Mesendoderm (in vitro differentiated cells): ENCODE measurements at regions not wholly inside any gene's neighbourhood (a gene's known extent, or its start where the extent isn't known, plus 50 kb on each side); places are given as distances from the start of the nearest gene placed in this dataset.

Experiments used
- DNase-seq: peaks from one replicate; pipeline ENCODE4 v3.0.0; 2013
- H2AK5ac ChIP-seq: 2 replicates; pipeline ENCODE4 v1.6.1; 2013; ENCODE audit warnings: low read length, inconsistent platforms
- H2BK120ac ChIP-seq: 2 replicates; pipeline ENCODE4 v1.6.1; 2013; ENCODE audit warnings: low read depth, mild to moderate bottlenecking, low read length, moderate library complexity, mixed read lengths
- H2BK15ac ChIP-seq: replicated peaks from 2 replicates; pipeline ENCODE4 v1.6.1; 2013; ENCODE audit warnings: low read depth, mild to moderate bottlenecking, moderate library complexity
- H2BK5ac ChIP-seq: 2 replicates; pipeline ENCODE4 v1.6.1; 2013; ENCODE audit warnings: low read length, inconsistent platforms
- H3K18ac ChIP-seq: 2 replicates; pipeline ENCODE4 v1.6.1; 2013; ENCODE audit warnings: mild to moderate bottlenecking, low read length, mixed read lengths
- H3K23ac ChIP-seq: one replicate; pipeline ENCODE4 v1.6.1; 2013; ENCODE audit warnings: low read length
- H3K27ac ChIP-seq: 2 replicates; pipeline ENCODE4 v1.5.1; 2013; ENCODE audit warnings: low read depth, mild to moderate bottlenecking, inconsistent platforms, low read length, moderate library complexity
- H3K27me3 ChIP-seq: 2 replicates; pipeline ENCODE4 v1.6.1; 2013; ENCODE audit warnings: low read length, control low read depth, mild to moderate bottlenecking, inconsistent platforms; ENCODE audit not compliant: insufficient read depth, poor library complexity
- H3K36me3 ChIP-seq: 2 replicates; pipeline ENCODE4 v1.6.1; 2013; ENCODE audit warnings: low read length, inconsistent platforms; ENCODE audit not compliant: control insufficient read depth, insufficient read depth
- H3K4ac ChIP-seq: one replicate; pipeline ENCODE4 v1.6.1; 2013; ENCODE audit warnings: low read depth, mild to moderate bottlenecking, low read length, moderate library complexity
- H3K4me1 ChIP-seq: 2 replicates; pipeline ENCODE4 v1.6.1; 2013; ENCODE audit warnings: low read depth, low read length, inconsistent platforms; ENCODE audit not compliant: control insufficient read depth
- H3K4me2 ChIP-seq: 2 replicates; pipeline ENCODE4 v1.6.1; 2013; ENCODE audit warnings: low read length
- H3K4me3 ChIP-seq: 2 replicates; pipeline ENCODE4 v1.5.1; 2013; ENCODE audit warnings: mild to moderate bottlenecking, low read length
- H3K56ac ChIP-seq: one replicate; pipeline ENCODE4 v1.6.1; 2013; ENCODE audit warnings: low read length
- H3K79me1 ChIP-seq: 2 replicates; pipeline ENCODE4 v1.6.1; 2013; ENCODE audit warnings: low read length, inconsistent platforms
- H3K79me2 ChIP-seq: 2 replicates; pipeline ENCODE4 v1.6.1; 2013; ENCODE audit warnings: mild to moderate bottlenecking, low read length; ENCODE audit not compliant: control insufficient read depth, insufficient read depth
- H3K9ac ChIP-seq: 2 replicates; pipeline ENCODE4 v1.6.1; 2013; ENCODE audit warnings: low read length, inconsistent platforms
- H4K5ac ChIP-seq: one replicate; pipeline ENCODE4 v1.6.1; 2013; ENCODE audit warnings: low read length
- H4K8ac ChIP-seq: one replicate; pipeline ENCODE4 v1.6.1; 2013; ENCODE audit warnings: low read depth, mild to moderate bottlenecking, control low read depth, low read length, moderate library complexity
- WGBS: extraction: QIAGEN DNeasy Blood & Tissue Kit; methylation state at CpG from one replicate; pipeline ENCODE4 v1.1.7; 2013; ENCODE audit warnings: low lambda C conversion rate, missing lambda C conversion rate; ENCODE audit not compliant: insufficient coverage; ENCODE audit errors: extremely low coverage; 5-methylcytosine and 5-hydroxymethylcytosine counted together

- Histone ChIP-seq H3K79me2 (no peaks in the 10 kb centered on the region), H4K8ac (no peak overlapping the region), H3K56ac (no peak overlapping the region), H2BK120ac (no peak overlapping the region), H3K4me2 (no peak overlapping the region), H3K23ac (no peak overlapping the region), H3K4ac (no peak overlapping the region), H3K27me3 (no peaks in the 10 kb centered on the region), H2BK15ac (no peak overlapping the region), H3K4me3 (no peak overlapping the region), H2AK5ac (no peak overlapping the region), H3K9ac (no peak overlapping the region), H3K4me1 (no peaks in the 10 kb centered on the region), H3K36me3 (no peaks in the 10 kb centered on the region), H3K18ac (no peak overlapping the region), H3K27ac (no peak overlapping the region), H3K79me1 (no peaks in the 10 kb centered on the region), H2BK5ac (no peak overlapping the region), H4K5ac (no peak overlapping the region)
- WGBS: no CpG with 5 or more reads among the region's 7 CpGs
- peak; percentile 45 for DNase-seq
Observed at GRCh38 chr6:4486568-4487315, 289.5 kb upstream of the CDYL start.

GRCh38 chr6:4485735-4486134 is 290.5 kb upstream of the CDYL start:
- Histone ChIP-seq H3K79me2 (no peaks in the 10 kb centered on the region), H3K27ac (no peak overlapping the region)
- no CpG with 5 or more reads among the region's 5 CpGs for WGBS

DNA sequence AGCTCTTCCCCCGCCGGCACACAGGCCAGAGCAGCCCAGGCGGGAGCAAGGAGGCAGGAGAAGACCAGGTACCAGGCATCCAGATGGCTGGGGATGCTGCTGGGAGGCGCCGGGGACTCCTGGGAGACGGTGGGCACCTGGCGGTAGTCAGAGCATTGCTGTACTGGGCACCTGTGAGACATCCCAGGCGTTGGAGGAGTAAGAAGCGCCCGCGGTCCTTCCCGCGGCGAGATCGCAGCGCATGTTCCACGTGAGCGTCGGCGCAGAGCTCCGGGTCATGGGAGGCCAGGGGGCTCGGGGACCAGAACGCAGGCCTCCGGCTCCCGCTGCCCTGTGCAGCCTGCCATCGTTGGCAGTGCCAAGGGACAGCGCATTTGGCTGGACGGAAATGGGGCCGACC is 293.7 kb upstream of the CDYL start:
- Histone ChIP-seq H3K4me3 (no peak overlapping the region), H3K27ac (no peak overlapping the region), H3K9ac (no peak overlapping the region), H3K4me1 (peaks cover 2% of the 10 kb centered on the region), H3K4ac (no peak overlapping the region), H3K4me2 (no peak overlapping the region), H2BK15ac (no peak overlapping the region), H2BK5ac (no peak overlapping the region), H3K27me3 (no peaks in the 10 kb centered on the region), H3K36me3 (no peaks in the 10 kb centered on the region), H3K79me2 (no peaks in the 10 kb centered on the region), H3K18ac (no peak overlapping the region), H4K8ac (no peak overlapping the region), H3K79me1 (no peaks in the 10 kb centered on the region), H2BK120ac (no peak overlapping the region), H4K5ac (no peak overlapping the region), H3K23ac (no peak overlapping the region), H2AK5ac (no peak overlapping the region), H3K56ac (no peak overlapping the region)
- DNase-seq: no peak
- WGBS: no CpG with 5 or more reads among the region's 29 CpGs

More at GRCh38 chr6:4485735-4486134, 290.5 kb upstream of the CDYL start:
- no peak overlapping the region for H4K8ac ChIP-seq
- no peaks in the 10 kb centered on the region for H3K79me1 ChIP-seq
- H3K4ac ChIP-seq: no peak overlapping the region
- no peak for DNase-seq
- H3K4me2 ChIP-seq: no peak overlapping the region
- no peak overlapping the region for H2AK5ac ChIP-seq
- peaks cover 2% of the 10 kb centered on the region for H3K4me1 ChIP-seq
- no peak overlapping the region for H4K5ac ChIP-seq
- no peaks in the 10 kb centered on the region for H3K27me3 ChIP-seq
- H3K4me3 ChIP-seq: no peak overlapping the region
- H3K36me3 ChIP-seq: no peaks in the 10 kb centered on the region
- no peak overlapping the region for H2BK5ac ChIP-seq
- no peak overlapping the region for H3K56ac ChIP-seq
- no peak overlapping the region for H2BK120ac ChIP-seq
- H3K9ac ChIP-seq: no peak overlapping the region
- no peak overlapping the region for H2BK15ac ChIP-seq
- no peak overlapping the region for H3K23ac ChIP-seq
- no peak overlapping the region for H3K18ac ChIP-seq

DNA sequence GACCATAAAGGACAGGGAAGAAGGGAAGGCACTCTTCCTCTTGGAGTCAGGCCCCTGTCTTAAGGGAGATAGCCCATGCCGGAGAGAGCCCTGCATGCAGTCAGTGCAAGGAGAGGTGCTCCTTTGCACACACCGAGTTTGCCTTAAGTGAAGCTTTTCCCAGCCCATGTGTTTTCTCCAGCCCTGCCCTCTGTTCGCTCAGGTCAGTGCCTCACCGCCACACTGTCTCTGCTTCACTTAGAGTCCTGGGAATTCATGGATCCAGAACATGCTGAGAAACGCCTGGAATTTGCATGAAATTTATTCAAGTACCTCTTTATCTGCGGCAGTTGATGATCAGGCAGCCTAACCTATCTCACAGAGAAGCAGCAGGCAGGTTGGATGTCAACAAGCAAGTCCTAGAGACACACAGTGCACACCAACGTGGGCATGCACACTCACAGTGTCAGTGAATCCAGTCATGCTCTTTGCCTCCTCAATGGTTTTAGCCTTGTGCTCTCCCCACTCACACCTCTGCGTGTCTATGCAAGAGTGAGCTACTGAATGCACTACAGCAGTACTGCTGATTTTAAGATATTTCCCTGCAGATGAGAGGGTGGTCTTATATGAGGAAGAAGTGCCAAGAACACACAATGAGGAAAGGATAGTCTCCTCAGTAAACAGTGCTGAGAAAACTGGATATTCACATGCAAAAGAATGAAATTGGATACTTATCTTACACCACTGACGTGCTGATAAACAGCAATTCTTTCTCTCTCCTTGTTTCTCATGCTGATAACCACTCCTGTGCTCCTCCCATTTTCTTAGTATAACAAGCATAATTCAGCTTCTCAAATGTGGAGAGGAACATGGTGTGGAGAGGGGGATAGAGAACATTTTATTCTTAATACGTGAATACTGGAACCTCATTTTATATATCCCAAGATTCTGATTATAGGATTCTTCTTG is 295.1 kb upstream of the CDYL start:
- Histone ChIP-seq H3K4me3 (no peak overlapping the region), H3K36me3 (no peaks in the 10 kb centered on the region), H3K4ac (no peak overlapping the region), H3K9ac (no peak overlapping the region), H3K18ac (no peak overlapping the region), H2AK5ac (no peak overlapping the region), H4K5ac (no peak overlapping the region), H3K4me2 (no peak overlapping the region), H3K79me2 (no peaks in the 10 kb centered on the region), H2BK5ac (no peak overlapping the region), H3K27ac (no peak overlapping the region), H3K23ac (no peak overlapping the region), H2BK15ac (no peak overlapping the region), H3K56ac (no peak overlapping the region), H2BK120ac (no peak overlapping the region), H3K79me1 (no peaks in the 10 kb centered on the region), H3K4me1 (peaks cover 2% of the 10 kb centered on the region), H4K8ac (no peak overlapping the region), H3K27me3 (no peaks in the 10 kb centered on the region)
- no peak for DNase-seq
- no CpG with 5 or more reads among the region's 10 CpGs for WGBS

- no peaks in the 10 kb centered on the region for H3K36me3 ChIP-seq
- no peak overlapping the region for H3K4me3 ChIP-seq
- H4K5ac ChIP-seq: no peak overlapping the region
- no peak overlapping the region for H2BK120ac ChIP-seq
- H3K79me2 ChIP-seq: no peaks in the 10 kb centered on the region
- no peak overlapping the region for H3K27ac ChIP-seq
- H3K18ac ChIP-seq: no peak overlapping the region
- H2BK5ac ChIP-seq: no peak overlapping the region
- H3K4me2 ChIP-seq: no peak overlapping the region
- WGBS: no CpG with 5 or more reads among the region's 3 CpGs
- no peak overlapping the region for H2BK15ac ChIP-seq
- no peak overlapping the region for H3K9ac ChIP-seq
- H4K8ac ChIP-seq: no peak overlapping the region
- no peaks in the 10 kb centered on the region for H3K27me3 ChIP-seq
- H3K56ac ChIP-seq: no peak overlapping the region
- no peak overlapping the region for H2AK5ac ChIP-seq
- no peak for DNase-seq
- no peak overlapping the region for H3K4ac ChIP-seq
- no peak overlapping the region for H3K23ac ChIP-seq
- peaks cover 2% of the 10 kb centered on the region for H3K4me1 ChIP-seq
- no peaks in the 10 kb centered on the region for H3K79me1 ChIP-seq
Observed at GRCh38 chr6:4478098-4478497, 298.1 kb upstream of the CDYL start.
